GM12878 (cell line): ENCODE measurements at regions not wholly inside any gene's neighbourhood (a gene's known extent, or its start where the extent isn't known, plus 50 kb on each side); places are given as distances from the start of the nearest gene placed in this dataset.

Experiments
- ATAC-seq: fragments of 200-7000 bp; cut with Tn5 transposase; 3 replicates; pipeline ENCODE4 v1.9.1; 2020; ENCODE audit warnings: mild to moderate bottlenecking, moderate library complexity
- BruUV-seq: library from RNA; stranded (reverse); fragments of 400-500 nt; replicated peaks from 2 replicates; lab custom pipeline; 2021; lab: Mats Ljungman, UMichigan
- CTCF ChIA-PET: fragments of 300-600 bp; sonication (Branson Sonifier 250); formaldehyde crosslinking; extraction: SDS; loops from one replicate; lab custom pipeline; 2021; ENCODE audit warnings: inconsistent platforms; lab: Yijun Ruan, JAX
- POLR2A ChIA-PET: fragments of 350-600 bp; formaldehyde crosslinking; extraction: SDS; loops from one replicate; lab custom pipeline; 2021; ENCODE audit warnings: inconsistent platforms; lab: Charles Lee
- RAD21 ChIA-PET: fragments of 300-600 bp; sonication (Branson Sonifier 250); formaldehyde crosslinking; loops from one replicate; lab custom pipeline; 2023; ENCODE audit warnings: antibody characterized with exemption; ENCODE audit not compliant: unreplicated experiment; lab: Charles Lee
- SMC1A ChIA-PET: fragments of 300-600 bp; sonication (Branson Sonifier 250); formaldehyde crosslinking; loops from one replicate; lab custom pipeline; 2023; ENCODE audit not compliant: unreplicated experiment, uncharacterized antibody; lab: Charles Lee
- DNase-seq: peaks from one replicate; pipeline ENCODE4 v3.0.0-alpha.2; 2011; ENCODE audit warnings: low read depth, low spot score
- FAIRE-seq: peaks from 3 replicates; lab custom pipeline; 2011; peaks lifted over from hg19 to GRCh38; lab: Jason Lieb, UNC
- H2AFZ ChIP-seq: 2 replicates; pipeline ENCODE4 v1.6.0; 2011; ENCODE audit warnings: low read depth, low read length, control low read depth; ENCODE audit not compliant: control insufficient read depth
- H3K27ac ChIP-seq: 2 replicates; pipeline ENCODE4 v1.5.1; 2011; ENCODE audit warnings: control low read depth; ENCODE audit not compliant: control insufficient read depth, insufficient read depth
- H3K27me3 ChIP-seq, 2 experiments: replicated peaks in 1 of 2; 2 replicates each; pipeline versions ENCODE4 v1.6.0 to v1.6.1; 2011; ENCODE audit warnings: low read length in 1 of 2; ENCODE audit not compliant: control insufficient read depth in 2 of 2, insufficient read depth in 2 of 2
- H3K36me3 ChIP-seq, 2 experiments: 2 replicates each; pipeline ENCODE4 v1.5.1; 2011; ENCODE audit warnings: low read length in 1 of 2; ENCODE audit not compliant: control insufficient read depth in 2 of 2, insufficient read depth in 2 of 2
- H3K4me1 ChIP-seq: 2 replicates; pipeline ENCODE4 v1.6.1; 2011; ENCODE audit warnings: mild to moderate bottlenecking, low read length, moderate library complexity, mixed read lengths; ENCODE audit not compliant: control insufficient read depth, insufficient read depth
- H3K4me2 ChIP-seq: 2 replicates; pipeline ENCODE4 v1.6.0; 2011; ENCODE audit warnings: control low read depth; ENCODE audit not compliant: control insufficient read depth, insufficient read depth
- H3K4me3 ChIP-seq: fragments of 200-600 bp; sonication (generic); 2 replicates; pipeline ENCODE4 v1.5.1; 2016
- H3K79me2 ChIP-seq: 2 replicates; pipeline ENCODE4 v1.6.0; 2011; ENCODE audit warnings: low read length; ENCODE audit not compliant: control insufficient read depth, insufficient read depth
- H3K9ac ChIP-seq: 2 replicates; pipeline ENCODE4 v1.8.0; 2011; ENCODE audit warnings: low read length, control low read depth, mixed read lengths; ENCODE audit not compliant: control insufficient read depth, insufficient read depth
- H3K9me3 ChIP-seq: replicated peaks from 3 replicates; pipeline ENCODE4 v1.5.1; 2011; ENCODE audit warnings: mild to moderate bottlenecking, low read length; ENCODE audit not compliant: control insufficient read depth, insufficient read depth
- H4K20me1 ChIP-seq: 2 replicates; pipeline ENCODE4 v1.6.0; 2011; ENCODE audit not compliant: control insufficient read depth, insufficient read depth
- ATF3 ChIP-seq: IDR thresholded peaks from 2 replicates; pipeline ENCODE4 v1.6.1; 2011; ENCODE audit warnings: low read depth, mild to moderate bottlenecking, low read length, moderate library complexity, borderline replicate concordance; ENCODE audit errors: extremely low read depth
- BCL3 ChIP-seq: IDR thresholded peaks from 2 replicates; pipeline ENCODE4 v1.6.1; 2011; ENCODE audit warnings: borderline replicate concordance, low read depth, mild to moderate bottlenecking, moderate library complexity, low read length; ENCODE audit not compliant: insufficient read depth, poor library complexity, severe bottlenecking
- EGR1 ChIP-seq, 2 experiments: IDR thresholded peaks; 1 replicate in 1 of 2; 2 replicates in 1 of 2; pipeline ENCODE4 v1.6.1; 2011 to 2012; ENCODE audit warnings: low read depth in 2 of 2, low read length in 2 of 2, borderline replicate concordance in 1 of 2, mild to moderate bottlenecking in 1 of 2, moderate library complexity in 1 of 2
- ETV6 ChIP-seq, 2 experiments: fragments of 450-650 bp in 1 of 2; IDR thresholded peaks in 1 of 2; conservative IDR thresholded peaks in 1 of 2; 2 replicates each; pipeline ENCODE4 v1.6.1; 2014; ENCODE audit warnings: antibody characterized with exemption in 1 of 2, borderline replicate concordance in 1 of 2, low read depth in 1 of 2, mild to moderate bottlenecking in 1 of 2, moderate library complexity in 1 of 2
- HCFC1 ChIP-seq: fragments of 150-350 bp; IDR thresholded peaks from 2 replicates; pipeline ENCODE4 v1.6.1; 2014; ENCODE audit warnings: low read length
- HDGF ChIP-seq: fragments of 450-650 bp; IDR thresholded peaks from 2 replicates; pipeline ENCODE4 v1.6.1; 2016; ENCODE audit warnings: antibody characterized with exemption
- POLR2A ChIP-seq: IDR thresholded peaks from 2 replicates; pipeline ENCODE4 v1.6.1; 2011; ENCODE audit warnings: low read depth, mild to moderate bottlenecking, low read length
- SREBF1 ChIP-seq: IDR thresholded peaks from 2 replicates; pipeline ENCODE4 v1.6.1; 2012; ENCODE audit warnings: mild to moderate bottlenecking, low read length
- ZNF217 ChIP-seq: fragments of 450-650 bp; IDR thresholded peaks from 2 replicates; pipeline ENCODE4 v1.6.1; 2017; ENCODE audit warnings: antibody characterized with exemption, mild to moderate bottlenecking
- WGBS: methylation state at CpG from one replicate; pipeline ENCODE4 v1.1.6; 2016; ENCODE audit warnings: low lambda C conversion rate; ENCODE audit not compliant: insufficient replicate concordance, insufficient coverage; ENCODE audit errors: missing lambda C conversion rate; 5-methylcytosine and 5-hydroxymethylcytosine counted together
- in situ Hi-C: fragments of 300-500 bp; cut with MboI; formaldehyde crosslinking; loops from 9 replicates; pipeline ENCODE4 v1.14.3; 2018; ENCODE audit warnings: mixed read lengths
- intact Hi-C: fragments of 100-400 bp; cut with micrococcal nuclease; formaldehyde crosslinking; loops from one replicate; pipeline ENCODE4 v1.14.2; 2022; ENCODE audit not compliant: unreplicated experiment

GRCh38 chr5:105907016-105907415 is 1763.7 kb downstream of the EFNA5 start:
- intact Hi-C loops (no loop called here), in situ Hi-C loops (no loop called here)
- Histone ChIP-seq H2AFZ (no peak overlapping the region), H3K9ac (no peak overlapping the region), H3K4me2 (no peak overlapping the region), H3K79me2 (no peaks in the 10 kb centered on the region), H3K4me3 (no peak overlapping the region), H3K4me1 (no peaks in the 10 kb centered on the region), H3K27ac (no peak overlapping the region), H4K20me1 (no peaks in the 10 kb centered on the region), H3K9me3 (no peaks in the 10 kb centered on the region), H3K27me3 (no peaks in the 10 kb centered on the region), H3K36me3 (no peaks in the 10 kb centered on the region)
- ChIA-PET CTCF (no interaction called here), SMC1A (no interaction called here), POLR2A (no interaction called here), RAD21 (no interaction called here)
- ATAC-seq, result no peak
- no peak for DNase-seq
- no TSS peak for BruUV-seq
- TF ChIP-seq BCL3 (no peak), POLR2A (no peak), ATF3 (no peak), HCFC1 (no peak), ETV6 (conservative IDR thresholded peaks at IDR 0.05 in 1 of 2, IDR thresholded peaks at IDR 0.05 in 1 of 2; ENCODE audit: borderline replicate concordance in 1 of 2, low read depth in 1 of 2) (no peak)
- WGBS, result 21% methylated on average over 2 of the region's 2 CpGs
- FAIRE-seq, result no peak

DNA sequence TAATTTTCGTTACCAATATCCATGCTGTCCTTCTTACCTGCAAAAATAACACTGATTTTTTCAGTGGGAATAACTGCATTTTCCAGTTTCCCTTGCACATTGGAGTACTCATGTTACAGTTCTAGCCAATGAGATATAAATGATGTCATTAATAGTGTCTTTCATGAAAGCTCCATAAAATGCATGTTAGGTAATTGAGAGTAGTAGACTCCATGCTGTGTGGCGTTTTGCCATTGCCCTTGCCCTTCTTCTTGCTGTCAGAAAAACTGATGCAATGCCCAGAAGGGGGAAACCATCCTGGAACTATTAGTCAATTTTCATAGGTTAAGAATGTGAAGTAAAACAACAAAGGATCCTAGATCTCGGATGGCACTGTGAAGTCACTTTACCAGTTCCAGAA is 1765.3 kb downstream of the EFNA5 start:
- H3K27me3 ChIP-seq, result no peaks in the 10 kb centered on the region
- ChIA-PET POLR2A (no interaction called here), SMC1A (no interaction called here), CTCF (no interaction called here), RAD21 (no interaction called here)
- TF ChIP-seq ETV6 (conservative IDR thresholded peaks at IDR 0.05 in 1 of 2, IDR thresholded peaks at IDR 0.05 in 1 of 2; ENCODE audit: borderline replicate concordance in 1 of 2, low read depth in 1 of 2) (no peak), EGR1 (IDR thresholded peaks at IDR 0.05; ENCODE audit: borderline replicate concordance in 1 of 2, low read depth in 2 of 2, low read length in 2 of 2) (no peak), ZNF217 (no peak), HDGF (no peak), SREBF1 (no peak)
- 6% methylated on average over 3 of the region's 3 CpGs for WGBS
- H3K79me2 ChIP-seq, result no peaks in the 10 kb centered on the region
- no peaks in the 10 kb centered on the region for H4K20me1 ChIP-seq
- no peaks in the 10 kb centered on the region for H3K4me1 ChIP-seq
- DNase-seq, result no peak
- intact Hi-C loops, result no loop called here
- FAIRE-seq, result no peak
- no peaks in the 10 kb centered on the region for H3K36me3 ChIP-seq
- no peak overlapping the region for H2AFZ ChIP-seq
- no peak overlapping the region for H3K27ac ChIP-seq
- in situ Hi-C loops, result no loop called here
- no peaks in the 10 kb centered on the region for H3K9me3 ChIP-seq
- no TSS peak for BruUV-seq
- no peak for ATAC-seq
- no peak overlapping the region for H3K4me3 ChIP-seq
- no peak overlapping the region for H3K9ac ChIP-seq
- H3K4me2 ChIP-seq, result no peak overlapping the region
